Right renal pelvis (tissue), 4 donors: ENCODE measurements at regions not wholly inside any gene's neighbourhood (a gene's known extent, or its start where the extent isn't known, plus 50 kb on each side); places are given as distances from the start of the nearest gene placed in this dataset.

Experiments used
- DNase-seq, 4 donors: peaks; one replicate each; pipeline ENCODE4 v3.0.0-alpha.2; 2013; ENCODE audit warnings: low read depth in 4 of 4, low spot score in 3 of 4, missing footprints in 1 of 4

DNA sequence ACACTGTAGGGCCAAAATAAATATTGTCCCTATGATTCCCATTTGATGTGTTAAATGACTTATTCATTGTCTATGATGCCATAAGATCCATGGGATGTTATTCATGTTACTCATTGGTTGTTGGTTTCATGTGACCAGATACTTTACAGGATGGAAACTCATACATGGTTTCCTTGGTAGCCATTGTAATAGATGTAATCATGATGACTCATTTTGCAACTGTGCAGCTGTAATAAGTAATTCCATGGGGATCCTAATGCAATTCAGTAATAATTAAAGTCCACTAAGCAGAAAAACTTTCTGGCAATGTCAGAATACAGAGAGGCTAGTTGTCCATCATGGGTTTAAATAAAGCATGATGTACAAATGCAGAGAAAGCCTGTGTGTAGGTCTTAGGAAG is 389.7 kb upstream of the NR3C2 start:
- no peak for DNase-seq

DNA sequence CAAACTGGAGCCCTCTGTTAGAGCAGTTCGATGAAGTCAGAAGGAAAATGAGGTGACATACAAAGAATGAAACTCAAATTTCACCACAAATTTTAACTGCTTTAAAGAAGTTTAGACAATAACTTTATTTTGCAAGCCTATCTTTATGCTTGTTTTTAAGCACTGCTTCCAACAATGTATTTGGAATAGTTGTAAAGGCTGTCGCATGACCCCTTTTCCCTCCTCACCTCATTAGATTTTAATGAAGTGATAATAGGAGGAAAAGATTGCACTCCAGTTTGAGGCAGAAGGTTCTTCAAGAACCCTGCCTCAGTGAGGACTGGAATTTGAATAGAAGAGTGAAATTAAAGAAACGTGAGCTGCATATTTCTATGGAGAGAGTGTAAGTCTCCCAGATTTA is 386.1 kb upstream of the NR3C2 start:
- no peak for DNase-seq

DNA sequence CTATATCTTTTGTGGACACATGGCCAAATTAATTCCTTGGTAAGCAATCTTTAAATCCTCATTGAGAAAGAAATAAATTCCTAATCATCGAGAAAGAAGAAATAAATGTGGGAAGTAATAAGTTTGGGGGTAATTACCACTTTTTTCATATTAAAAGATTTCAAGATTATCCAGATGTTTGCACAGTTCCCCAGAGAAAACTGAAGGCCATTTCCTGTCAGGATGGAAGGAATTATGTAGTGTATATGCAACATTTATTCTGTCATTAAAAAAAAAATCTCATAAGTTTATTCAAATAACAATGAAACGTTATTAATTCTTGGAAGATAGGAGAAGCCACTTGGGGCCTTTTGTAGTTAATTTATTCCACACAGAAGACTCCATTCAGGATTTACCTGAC is 385.6 kb upstream of the NR3C2 start:
- DNase-seq: no peak

DNA sequence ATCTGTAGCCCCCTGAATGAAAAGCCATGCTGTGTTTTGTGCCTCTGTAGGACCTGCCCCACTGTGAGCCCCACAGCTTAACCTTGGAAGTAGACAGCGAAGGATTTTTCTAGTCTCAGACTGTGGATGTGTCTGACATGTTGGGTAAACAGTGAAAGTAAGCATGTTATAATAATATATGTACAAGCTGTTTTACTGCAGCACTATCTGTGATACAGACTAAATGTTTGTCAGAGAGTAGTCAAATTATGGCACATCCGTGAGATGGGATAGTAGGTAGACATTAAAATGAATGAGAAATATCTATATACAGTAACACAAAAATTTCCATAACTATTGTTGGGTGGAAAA is 381.2 kb upstream of the NR3C2 start:
- no peak for DNase-seq

DNA sequence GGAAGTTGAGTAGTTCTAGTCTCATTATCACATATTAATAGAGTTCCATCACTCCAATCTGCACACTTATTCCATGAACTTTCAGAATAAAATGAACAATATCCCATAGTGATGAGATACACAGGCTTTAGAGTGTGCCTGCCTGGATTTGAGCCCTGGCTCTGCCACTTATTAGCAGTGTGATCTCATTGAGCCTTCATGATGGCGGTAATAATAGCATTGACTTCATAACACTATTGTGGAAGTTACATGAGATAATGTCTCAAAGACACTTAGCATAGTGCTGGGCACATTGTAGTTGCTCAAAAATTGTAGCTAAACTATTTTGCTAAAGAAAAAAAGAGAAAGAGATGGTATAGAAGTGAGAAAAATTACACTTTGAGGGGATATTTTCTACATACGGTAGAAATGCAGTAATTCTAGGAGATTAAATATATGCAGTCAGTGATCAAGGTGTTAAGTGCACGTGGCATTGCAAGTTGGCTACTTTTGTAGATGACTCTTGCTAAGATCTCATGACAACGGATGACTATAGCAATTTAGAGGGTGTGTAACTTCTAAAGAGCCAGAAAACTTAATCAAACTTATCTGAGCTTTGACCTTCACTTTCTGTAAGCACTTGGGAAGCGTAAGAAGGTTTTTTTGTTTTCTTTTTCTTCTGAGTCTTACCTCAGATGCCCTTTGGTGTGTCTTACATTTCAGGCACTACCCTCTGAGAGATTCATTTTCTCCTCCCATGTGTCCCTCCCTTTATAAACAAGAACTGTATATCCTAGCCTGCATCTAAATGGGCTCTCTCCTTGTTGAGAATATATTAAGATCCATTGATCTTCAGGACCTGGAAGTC is 380.6 kb upstream of the NR3C2 start:
- DNase-seq: no peak

DNA sequence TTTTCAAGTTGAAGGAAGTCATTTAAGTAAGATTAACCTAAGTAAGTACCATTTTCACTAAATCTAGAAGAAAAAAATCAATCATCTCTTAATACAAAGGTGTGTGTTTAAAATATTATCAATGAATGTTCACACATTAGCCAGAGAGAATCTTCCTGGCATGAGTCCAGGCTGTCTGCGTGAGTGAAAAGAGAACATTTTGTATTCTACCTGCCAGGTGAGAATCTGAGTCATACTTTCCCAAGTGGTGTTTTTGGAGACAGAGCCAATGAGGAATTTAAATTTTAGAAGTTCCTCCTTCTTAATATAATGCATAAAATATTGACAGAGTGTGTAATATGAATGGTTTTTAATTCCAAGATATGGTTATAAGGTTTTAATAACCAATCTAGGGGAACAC is 371.8 kb upstream of the NR3C2 start:
- no peak for DNase-seq

DNA sequence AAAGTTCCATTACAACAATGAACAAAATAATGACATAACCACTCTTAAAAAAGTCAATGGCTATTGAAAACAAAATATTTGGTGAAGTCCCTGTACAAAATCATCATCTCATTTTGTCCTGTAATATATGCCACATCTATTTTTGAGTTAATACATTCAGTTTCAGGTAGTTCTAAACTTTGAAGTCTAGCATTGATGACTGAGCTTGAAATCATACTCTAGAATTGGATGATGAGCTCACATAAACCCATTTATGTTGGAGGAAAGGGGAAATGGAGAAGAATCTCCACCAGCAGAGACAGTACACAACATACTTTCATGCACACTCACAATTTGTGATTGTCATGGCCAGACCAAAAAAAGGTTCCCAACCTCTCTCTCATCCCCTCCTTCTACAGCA is 371.1 kb upstream of the NR3C2 start:
- DNase-seq: no peak

DNA sequence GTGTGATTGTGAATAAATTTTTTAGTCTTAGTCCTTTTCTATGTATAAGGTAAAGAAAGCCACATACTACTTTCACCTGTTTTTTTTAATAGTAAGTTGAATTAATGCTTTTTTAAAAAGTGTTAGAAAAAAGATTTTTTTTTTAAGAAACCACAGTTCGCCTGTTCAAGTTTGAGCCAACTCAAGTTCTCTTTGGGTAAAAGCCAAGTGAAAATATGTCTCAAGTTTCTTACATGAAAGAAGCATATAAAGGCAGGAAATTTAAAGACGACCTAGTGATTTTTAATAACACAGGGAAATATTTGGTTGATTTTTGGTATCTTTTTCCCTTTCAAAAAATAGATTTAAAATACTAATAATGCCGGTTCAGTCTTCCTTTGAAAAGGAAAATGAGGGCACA is 369.9 kb upstream of the NR3C2 start:
- no peak for DNase-seq

DNA sequence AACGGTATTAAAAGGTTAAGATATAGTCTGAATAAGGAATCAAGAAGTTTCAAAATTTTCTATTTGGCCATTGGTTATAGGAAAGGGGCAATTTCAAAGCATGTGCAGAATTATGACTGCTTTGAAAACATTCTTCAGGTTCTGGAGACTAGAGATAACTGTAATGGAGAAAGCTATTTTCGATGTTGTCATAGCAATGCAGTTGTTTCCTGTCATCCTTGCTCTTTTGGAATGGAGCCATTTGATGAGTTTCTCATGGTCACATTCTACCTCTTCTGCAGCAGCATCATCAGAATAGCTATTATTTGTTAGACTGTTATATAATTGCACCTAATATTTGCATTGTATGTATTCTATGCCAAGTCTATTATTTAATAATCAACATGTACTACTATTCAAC is 368.2 kb upstream of the NR3C2 start:
- no peak for DNase-seq

DNA sequence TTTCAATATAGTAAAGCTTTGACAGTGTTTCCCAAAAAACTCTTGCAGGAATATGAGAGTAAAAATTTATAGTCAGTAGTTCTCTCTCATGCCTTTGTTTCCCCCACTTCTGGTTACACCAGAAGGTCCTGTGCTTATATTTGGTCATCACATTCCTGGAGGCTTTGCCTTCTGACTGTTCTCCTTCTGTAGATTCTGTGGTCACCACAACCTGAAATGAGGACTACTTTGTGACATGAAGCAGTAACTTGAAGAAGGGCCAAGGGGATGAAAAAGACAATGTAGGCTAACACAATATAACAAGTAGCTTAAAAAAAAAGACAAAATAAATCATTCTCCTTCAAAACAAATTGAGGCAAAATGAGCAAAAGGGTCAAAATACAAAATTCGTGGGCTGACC is 366.2 kb upstream of the NR3C2 start:
- DNase-seq: no peak

DNA sequence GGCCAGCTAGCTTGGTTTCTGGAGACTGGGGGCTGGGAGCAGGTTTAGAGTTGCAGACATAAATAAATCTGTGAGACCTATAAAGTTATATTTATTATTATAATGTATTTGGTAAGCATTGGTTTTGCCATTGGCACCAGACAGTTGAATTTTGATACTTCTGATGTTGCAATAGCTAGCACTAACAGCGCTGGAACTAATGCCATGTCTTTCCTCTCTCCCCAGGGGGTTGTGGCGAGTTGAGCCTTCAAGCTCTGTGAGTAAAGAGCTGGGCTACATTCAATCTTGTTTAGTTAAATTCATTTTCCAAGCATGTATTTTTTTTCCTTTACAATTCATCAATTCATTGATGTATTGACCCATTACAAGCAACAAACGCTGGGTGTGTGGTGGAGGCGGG is 358.7 kb upstream of the NR3C2 start:
- DNase-seq: no peak

DNA sequence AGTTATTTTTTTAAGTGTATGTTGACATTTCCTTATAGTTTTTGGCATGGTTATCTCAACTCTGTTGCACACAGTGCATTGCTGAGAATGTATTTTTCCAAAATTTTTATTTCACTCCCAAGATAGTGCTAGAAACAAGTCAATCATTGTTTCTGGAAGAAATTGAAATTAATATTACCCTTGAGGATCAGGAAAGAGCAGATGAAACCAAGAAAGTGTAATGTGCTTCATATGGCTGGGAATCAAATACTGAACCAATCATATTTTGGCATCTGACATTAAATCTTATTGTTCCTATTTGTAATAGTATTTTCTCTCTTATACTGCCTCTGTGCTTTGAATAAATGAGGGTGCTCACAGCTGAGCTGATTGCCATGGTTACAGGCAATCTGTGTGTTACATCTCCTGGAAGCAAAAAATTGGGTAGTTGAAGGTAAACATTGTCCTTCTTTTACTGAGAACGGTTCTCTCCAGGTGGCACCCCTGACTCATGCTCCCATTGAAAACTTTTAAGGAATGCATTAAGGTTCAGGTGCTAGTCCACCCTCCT is 358.2 kb upstream of the NR3C2 start:
- DNase-seq: no peak

DNA sequence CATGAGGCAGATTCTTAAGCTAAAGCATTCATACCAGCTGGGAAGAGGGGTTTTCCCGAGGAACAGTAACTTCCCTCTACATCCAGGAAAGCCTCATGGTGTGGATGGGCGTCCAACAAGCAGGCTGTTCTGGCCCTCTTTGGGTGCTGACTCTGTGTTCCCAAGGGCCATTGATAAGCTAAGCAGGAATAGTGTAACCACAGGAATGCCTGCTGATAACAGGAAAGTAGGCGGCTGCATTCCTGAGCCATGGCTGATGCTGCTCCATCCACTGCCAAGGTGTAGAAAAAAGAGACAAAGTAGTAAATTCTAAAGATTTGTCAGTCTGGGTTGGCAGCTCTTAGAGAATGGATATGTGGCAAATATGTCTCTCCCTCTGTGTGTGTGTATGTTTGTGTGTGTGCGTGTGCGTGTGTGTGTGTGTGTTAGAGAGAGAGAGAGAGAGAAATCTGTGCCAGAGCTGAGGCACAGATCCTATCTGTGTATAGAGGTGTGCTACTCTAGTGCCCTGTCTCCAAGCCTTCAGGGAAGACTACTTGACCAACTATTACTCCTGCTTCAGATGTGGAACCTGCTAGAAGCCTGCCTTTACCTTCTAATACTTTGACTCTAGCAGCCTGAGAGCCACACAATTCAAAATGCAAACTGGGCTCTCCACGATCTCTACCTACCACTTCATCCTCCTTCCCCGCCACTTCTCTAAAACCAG is 353.1 kb upstream of the NR3C2 start:
- no peak for DNase-seq

DNA sequence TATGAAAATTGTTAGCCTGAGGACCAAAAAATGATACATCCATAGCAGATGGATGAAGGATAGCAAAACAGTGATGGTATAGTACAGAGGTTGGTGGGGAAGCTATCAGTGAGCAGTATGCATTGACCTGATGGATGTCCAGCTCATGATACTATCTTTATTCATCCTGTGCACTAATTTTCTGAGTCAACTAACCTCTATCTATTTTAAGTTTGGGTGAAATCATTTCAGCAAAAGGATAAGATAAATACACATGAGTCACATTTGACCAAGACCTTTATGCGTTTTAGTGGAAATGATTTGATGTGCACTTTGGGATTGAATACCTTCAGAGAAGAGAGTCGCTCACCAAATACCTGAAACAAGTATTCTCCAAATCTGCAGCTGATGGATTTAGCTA is 351.0 kb upstream of the NR3C2 start:
- DNase-seq: no peak

DNA sequence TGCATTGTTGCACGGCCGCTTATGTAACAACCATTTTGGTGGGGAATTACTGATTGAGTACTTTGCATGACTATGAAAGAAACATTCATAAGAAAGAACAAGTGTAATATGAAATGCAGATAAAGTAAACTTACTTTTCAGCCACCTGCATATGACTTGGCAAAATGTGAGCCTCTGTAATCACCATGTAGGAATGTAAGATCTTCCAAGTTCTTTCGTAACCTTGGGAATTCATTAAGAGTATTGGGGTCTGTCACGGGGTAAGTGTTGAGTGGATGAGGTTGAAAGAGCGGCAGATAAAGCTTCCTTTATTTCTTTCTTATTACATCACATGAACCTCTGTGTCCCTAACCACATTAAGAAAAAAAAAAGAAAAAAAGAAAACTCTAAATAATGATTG is 348.5 kb upstream of the NR3C2 start:
- no peak for DNase-seq

DNA sequence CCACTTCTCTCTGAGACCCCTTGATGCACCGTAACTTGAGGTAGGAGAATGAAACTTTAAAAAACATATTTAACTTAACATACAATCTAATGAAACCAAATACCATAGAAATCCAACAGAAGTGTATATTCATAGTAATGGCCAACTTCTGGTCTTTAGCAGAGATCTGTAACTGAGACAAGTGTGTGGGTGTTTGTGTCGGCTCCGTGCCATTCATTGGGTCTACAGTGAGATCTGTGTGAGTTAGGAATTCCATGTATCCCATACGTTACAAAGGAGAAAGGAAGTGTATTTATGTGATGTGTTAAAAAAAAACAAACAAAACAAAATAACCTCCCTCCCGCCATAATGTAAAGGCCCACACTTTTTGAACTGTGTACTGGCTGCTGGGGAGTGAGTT is 348.0 kb upstream of the NR3C2 start:
- DNase-seq: no peak

DNA sequence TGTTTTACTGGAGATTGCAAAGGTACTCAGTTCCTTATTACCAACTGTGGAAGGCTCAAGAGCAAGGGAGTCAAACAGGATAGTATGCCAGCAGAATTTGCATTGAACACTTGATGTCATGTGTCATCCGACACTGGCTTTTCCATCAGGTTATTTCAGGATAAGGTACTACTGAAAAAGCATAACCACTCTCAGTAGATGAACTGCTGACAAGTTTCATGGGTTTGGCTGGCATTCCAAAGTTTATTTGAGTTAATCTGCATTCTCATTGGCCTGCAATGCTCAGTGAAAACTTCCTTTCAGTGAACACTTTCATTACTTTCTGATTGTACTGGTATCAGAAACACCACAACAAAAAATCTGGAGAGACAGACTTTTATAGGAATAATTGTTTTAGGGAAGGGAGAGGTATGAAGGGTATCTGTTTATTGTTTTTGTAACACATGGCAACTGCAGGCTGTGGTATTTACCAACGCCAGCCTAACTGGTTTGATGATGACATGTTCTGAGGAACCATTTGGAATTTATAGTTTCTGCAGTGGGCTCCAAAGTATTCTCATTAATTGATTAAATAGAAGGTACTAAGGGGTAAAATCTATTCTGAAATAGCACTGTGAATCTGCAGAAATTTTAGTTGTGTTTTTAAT is 345.7 kb upstream of the NR3C2 start:
- no peak for DNase-seq

DNA sequence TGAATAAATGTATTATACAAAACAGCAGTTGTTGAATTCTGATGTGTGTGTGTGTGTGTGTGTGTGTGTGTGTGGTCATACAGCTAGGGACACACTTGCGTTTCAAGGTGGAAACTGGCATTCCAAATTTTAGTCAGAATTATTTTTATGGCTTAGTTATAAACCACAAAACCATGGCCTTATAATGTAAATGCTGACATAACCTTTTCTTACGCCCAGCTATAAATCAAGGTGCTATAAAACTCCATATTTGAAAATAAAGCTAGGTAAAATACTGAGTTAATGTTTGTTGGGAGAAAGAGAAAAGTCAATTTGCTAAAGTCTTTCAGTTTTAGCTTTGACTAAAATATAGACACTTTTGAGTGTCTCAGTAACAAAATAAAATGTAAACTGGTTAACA is 345.1 kb upstream of the NR3C2 start:
- DNase-seq: no peak

DNA sequence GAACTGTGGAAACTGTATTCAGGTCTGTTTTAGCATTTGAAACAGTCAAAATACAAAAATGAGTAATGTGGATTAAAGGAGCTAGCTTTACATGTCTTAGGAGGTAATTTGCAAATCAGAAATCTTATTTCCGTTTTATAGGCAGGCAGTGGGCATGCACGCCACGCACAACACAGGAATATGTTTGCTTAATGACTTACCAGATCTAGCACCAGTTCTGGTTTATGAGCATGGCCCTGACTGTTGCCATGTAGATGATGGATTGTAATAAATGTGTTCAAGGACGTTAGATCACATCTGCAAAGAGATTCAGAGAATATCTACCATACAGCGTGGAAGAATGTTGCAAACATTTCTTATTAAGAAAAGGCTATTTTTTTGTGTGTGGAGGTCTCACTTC is 344.5 kb upstream of the NR3C2 start:
- no peak for DNase-seq

DNA sequence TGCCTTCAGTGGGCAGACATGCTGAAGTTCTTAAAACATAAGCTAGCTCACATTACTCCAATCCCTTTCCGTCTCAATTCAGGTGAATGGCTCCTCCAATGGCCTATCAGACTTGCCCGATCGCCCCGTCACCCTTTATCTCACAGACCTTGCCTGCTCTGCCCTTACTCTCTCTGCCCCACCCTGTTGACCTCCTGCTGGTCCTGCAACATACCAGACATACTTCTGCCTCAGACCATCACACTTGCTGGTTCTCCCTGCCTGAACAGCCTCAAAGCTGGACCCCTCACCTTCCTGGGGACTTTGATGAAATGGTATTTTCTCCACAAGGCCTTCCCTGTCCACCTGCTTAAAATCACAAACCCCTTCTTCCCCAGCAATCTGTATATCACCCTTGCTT is 340.1 kb upstream of the NR3C2 start:
- no peak for DNase-seq

DNA sequence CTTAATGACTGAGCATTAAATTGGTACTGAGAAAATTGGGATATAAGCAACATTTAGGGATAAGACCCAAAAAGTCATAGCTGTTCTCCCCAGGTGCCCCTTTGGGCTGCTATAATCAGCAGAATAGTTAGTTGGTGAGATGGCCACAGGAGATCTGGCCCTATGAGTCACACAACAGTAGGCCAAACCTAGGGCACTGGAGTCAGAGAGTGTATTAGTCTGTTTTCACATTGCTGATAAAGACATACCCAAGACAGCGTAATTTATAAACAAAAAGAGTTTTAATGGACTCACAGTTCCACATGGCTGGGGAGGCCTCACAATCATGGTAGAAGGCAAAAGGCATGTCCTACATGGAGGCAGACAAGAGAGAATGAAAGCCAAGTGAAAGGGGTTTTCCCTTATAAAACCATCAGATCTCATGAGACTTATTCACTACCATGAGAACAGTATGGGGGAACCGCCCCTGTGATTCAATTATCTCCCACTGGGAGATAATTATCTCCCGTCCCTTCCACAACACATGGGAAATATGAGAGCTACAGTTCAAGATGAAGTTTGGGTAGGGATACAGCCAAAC is 338.3 kb upstream of the NR3C2 start:
- no peak for DNase-seq
